ENCODE measurements at regions not wholly inside any gene's neighbourhood (a gene's known extent, or its start where the extent isn't known, plus 50 kb on each side); places are given as distances from the start of the nearest gene placed in this dataset.

- Histone ChIP-seq H3K36me3 (ENCODE audit: control insufficient read depth in 2 of 2, extremely low read depth in 1 of 2, insufficient read depth in 2 of 2, low read length in 2 of 2) (no peaks in the 10 kb centered on the region), H3K9me3 (ENCODE audit: control insufficient read depth, low read depth, low read length) (no peaks in the 10 kb centered on the region), H3K79me2 (ENCODE audit: control insufficient read depth, insufficient read depth, low read length) (no peaks in the 10 kb centered on the region), H3K9me1 (ENCODE audit: control insufficient read depth, extremely low read depth, insufficient read depth, low read length) (no peaks in the 10 kb centered on the region), H3K27me3 (ENCODE audit: control insufficient read depth, extremely low read depth, insufficient read depth, low read length) (no peaks in the 10 kb centered on the region), H4K20me1 (ENCODE audit: control insufficient read depth, extremely low read depth, insufficient read depth, low read length) (no peaks in the 10 kb centered on the region), H3K27ac (ENCODE audit: control insufficient read depth, insufficient read depth, low read length) (peak overlapping the region; percentile 15), H3K9ac (ENCODE audit: control insufficient read depth, extremely low read depth, insufficient read depth, low read length) (no peak overlapping the region), H3K4me3 (ENCODE audit: control insufficient read depth in 2 of 3, extremely low read depth in 1 of 3, insufficient read depth in 2 of 3, low read depth in 1 of 3, low read length in 3 of 3) (no peak overlapping the region), H3K4me2 (ENCODE audit: control insufficient read depth, extremely low read depth, insufficient read depth, low read depth, low read length) (peak overlapping the region; percentile 38), H2AFZ (ENCODE audit: control insufficient read depth, low read length) (no peak overlapping the region), H3K4me1 (ENCODE audit: control insufficient read depth, extremely low read depth, insufficient read depth, low read length) (peaks cover 22% of the 10 kb centered on the region)
- DNase-seq (ENCODE audit: low read depth, low spot score) (no peak), FAIRE-seq (no peak)
- dilution Hi-C loops (cut with MboI; ENCODE audit: extremely low pct_ligation_motif_present, low sequenced_read_pairs), result no loop called here
- no peak for TF ChIP-seq EZH2 (IDR thresholded peaks at IDR 0.05; ENCODE audit: low read length)
- TF ChIP-seq CTCF (optimal IDR thresholded peaks at IDR 0.05 in 1 of 3, IDR thresholded peaks at IDR 0.05 in 1 of 3, conservative IDR thresholded peaks at IDR 0.05 in 1 of 3; ENCODE audit: extremely low read depth in 1 of 3, insufficient read depth in 2 of 3, low read length in 3 of 3), result no peak
Observed at GRCh38 chr3:41101231-41101630, 98.1 kb upstream of the CTNNB1 start.

GRCh38 chr3:41102053-41102556 is 97.2 kb upstream of the CTNNB1 start:
- peak overlapping the region; percentile 70 for H3K27ac ChIP-seq (ENCODE audit: control insufficient read depth, insufficient read depth, low read length)

More at GRCh38 chr3:41102053-41102556, 97.2 kb upstream of the CTNNB1 start:
- Histone ChIP-seq H3K27me3 (ENCODE audit: control insufficient read depth, extremely low read depth, insufficient read depth, low read length) (no peaks in the 10 kb centered on the region), H3K4me1 (ENCODE audit: control insufficient read depth, extremely low read depth, insufficient read depth, low read length) (peaks cover 22% of the 10 kb centered on the region), H3K79me2 (ENCODE audit: control insufficient read depth, insufficient read depth, low read length) (no peaks in the 10 kb centered on the region), H3K36me3 (ENCODE audit: control insufficient read depth in 2 of 2, extremely low read depth in 1 of 2, insufficient read depth in 2 of 2, low read length in 2 of 2) (no peaks in the 10 kb centered on the region), H3K9ac (ENCODE audit: control insufficient read depth, extremely low read depth, insufficient read depth, low read length) (no peak overlapping the region), H4K20me1 (ENCODE audit: control insufficient read depth, extremely low read depth, insufficient read depth, low read length) (no peaks in the 10 kb centered on the region), H3K4me2 (ENCODE audit: control insufficient read depth, extremely low read depth, insufficient read depth, low read depth, low read length) (peak overlapping the region; percentile 38), H3K4me3 (ENCODE audit: control insufficient read depth in 2 of 3, extremely low read depth in 1 of 3, insufficient read depth in 2 of 3, low read depth in 1 of 3, low read length in 3 of 3) (no peak overlapping the region), H3K9me1 (ENCODE audit: control insufficient read depth, extremely low read depth, insufficient read depth, low read length) (no peaks in the 10 kb centered on the region), H2AFZ (ENCODE audit: control insufficient read depth, low read length) (no peak overlapping the region), H3K9me3 (ENCODE audit: control insufficient read depth, low read depth, low read length) (no peaks in the 10 kb centered on the region)
- FAIRE-seq (peak; percentile 100), DNase-seq (ENCODE audit: low read depth, low spot score) (peak; percentile 94)
- TF ChIP-seq CTCF (optimal IDR thresholded peaks at IDR 0.05 in 1 of 3, IDR thresholded peaks at IDR 0.05 in 1 of 3, conservative IDR thresholded peaks at IDR 0.05 in 1 of 3; ENCODE audit: extremely low read depth in 1 of 3, insufficient read depth in 2 of 3, low read length in 3 of 3) (no peak), EZH2 (IDR thresholded peaks at IDR 0.05; ENCODE audit: low read length) (no peak)
- dilution Hi-C loops (cut with MboI; ENCODE audit: extremely low pct_ligation_motif_present, low sequenced_read_pairs), result no loop called here

All from keratinocyte (primary cell).